HG02759 (cell line): ENCODE measurements at regions not wholly inside any gene's neighbourhood (a gene's known extent, or its start where the extent isn't known, plus 50 kb on each side); places are given as distances from the start of the nearest gene placed in this dataset.

Experiments used
- ATAC-seq: cut with Tn5 transposase; IDR thresholded peaks from one replicate; pipeline ENCODE4 v1.9.1; 2021; ENCODE audit warnings: mild to moderate bottlenecking, moderate library complexity; ENCODE audit not compliant: unreplicated experiment

DNA sequence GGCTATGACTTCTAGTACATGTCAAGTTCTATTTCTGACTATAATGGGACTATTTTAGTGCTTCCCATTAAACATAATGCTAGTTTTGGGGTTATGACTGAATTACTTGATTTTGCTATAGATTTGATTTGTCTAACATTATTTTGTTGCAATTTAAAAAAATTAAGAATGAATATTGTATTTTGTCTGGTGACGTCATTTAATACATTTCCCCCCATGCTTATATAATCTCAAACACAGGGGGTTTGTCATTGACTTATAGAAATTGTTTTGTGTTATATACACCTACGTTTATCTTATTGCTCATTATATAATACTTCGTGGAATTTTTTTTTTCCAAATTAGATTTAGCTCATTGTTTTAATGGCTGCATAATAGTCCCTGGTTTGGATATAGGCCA is 270.3 kb upstream of the VLDLR start:
- ATAC-seq, result no peak

GRCh38 chr9:2354216-2354615 is 267.4 kb upstream of the VLDLR start:
- no peak for ATAC-seq

DNA sequence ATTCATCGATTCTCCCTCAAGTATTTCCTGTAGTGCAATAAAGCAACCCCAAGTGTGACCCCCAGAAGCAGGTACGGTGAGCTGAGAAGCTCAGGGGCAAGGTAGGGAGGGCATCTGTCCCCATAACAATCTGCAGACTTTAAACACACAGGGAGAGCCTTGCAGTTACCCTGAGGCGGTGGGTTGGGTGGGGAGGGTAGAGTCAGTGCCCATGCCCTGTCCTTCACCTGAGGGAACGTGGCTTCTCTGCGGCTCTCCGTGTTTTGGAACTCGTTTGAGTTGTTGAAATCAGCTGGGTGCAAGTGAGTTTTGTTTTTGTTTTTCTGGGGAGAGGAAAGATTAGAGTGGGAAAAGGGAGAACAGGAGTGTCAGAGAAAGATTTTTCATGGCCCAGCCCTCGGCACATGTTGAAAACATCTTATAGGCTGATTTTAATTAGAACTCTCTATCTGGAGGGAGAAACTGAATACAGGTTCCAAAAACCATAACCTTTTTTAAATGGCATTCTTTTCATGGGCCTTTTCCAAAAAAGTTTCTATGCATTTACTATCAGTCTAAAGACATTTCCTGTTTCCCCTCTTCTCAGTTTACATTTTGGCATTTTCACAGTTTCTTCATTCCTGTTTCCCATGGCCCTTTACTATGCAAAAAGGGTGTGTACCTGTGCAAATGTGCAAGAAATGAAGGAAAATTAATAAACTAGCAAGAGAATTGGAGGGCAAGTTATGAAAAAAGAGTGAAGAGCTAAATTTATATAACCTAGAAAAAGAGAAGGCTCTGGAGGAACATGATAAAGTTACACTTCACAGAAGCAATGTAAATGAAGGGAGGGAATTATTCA is 266.5 kb upstream of the VLDLR start:
- no peak for ATAC-seq

- no peak for ATAC-seq
These were observed 265.9 kb upstream of the VLDLR start for GRCh38 chr9:2355697-2355983.

DNA sequence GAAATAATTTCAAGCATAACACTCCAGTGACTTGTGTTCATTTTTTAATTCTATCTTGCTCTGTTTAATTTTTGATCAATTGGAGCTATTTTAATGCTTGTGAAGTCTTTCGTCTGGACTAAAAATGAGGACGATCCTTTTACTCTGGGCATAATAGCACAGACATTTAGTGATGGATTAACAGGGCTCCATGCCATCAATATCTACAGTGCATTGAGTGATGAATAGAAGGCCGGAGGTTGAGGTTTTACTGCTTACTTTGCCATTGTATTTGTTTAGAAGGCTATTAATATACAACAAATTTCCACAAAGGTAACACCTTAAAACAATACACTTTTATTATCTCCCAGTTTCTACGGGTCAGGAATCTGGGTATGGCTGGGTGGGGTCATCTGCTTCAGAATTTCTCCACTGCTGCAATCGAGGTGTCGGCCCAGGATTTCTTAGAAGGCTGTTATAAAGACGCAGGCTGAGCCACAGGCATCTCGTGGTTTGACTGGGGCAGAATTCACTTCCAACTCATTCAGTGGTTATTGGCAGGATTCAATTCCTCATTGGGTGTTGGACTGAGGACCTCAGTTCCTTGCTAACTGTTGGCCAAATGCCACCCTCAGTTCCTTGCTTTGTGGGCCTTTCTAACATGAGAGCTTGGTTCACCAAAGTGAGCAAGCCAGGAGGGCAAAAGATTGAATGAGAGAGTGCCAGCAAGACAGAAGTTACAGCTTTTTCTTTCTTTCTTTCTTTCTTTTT is 265.4 kb upstream of the VLDLR start:
- no peak for ATAC-seq

DNA sequence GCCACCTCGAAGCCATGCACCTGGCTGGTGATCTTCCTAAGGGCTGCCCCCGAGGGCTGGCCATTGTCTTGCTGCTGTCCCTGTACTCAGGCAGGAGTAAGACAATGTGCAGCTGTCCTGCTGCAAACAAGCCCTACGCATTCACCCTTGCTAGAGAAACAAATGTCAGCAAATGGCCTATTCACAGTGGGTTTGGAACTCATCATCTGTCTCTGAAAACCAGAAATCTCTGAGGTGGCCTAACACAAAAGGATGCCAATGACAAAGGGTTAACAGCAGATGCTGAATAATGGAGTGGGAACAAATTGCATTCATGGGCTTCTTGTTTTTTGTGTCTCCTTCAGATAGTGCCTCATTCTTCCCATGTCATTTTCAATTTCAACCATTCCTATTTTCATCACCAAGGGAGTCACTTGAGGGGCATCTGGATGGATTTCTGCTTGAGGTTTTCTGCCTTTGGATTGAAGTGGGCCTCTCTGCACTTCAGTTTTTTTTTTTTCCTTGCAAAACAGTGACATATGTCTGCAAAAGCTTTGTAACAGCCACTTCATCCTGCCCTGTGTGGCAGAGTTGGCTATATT is 261.6 kb upstream of the VLDLR start:
- no peak for ATAC-seq

- no peak for ATAC-seq
These were observed 259.4 kb upstream of the VLDLR start for GRCh38 chr9:2362150-2362549.

DNA sequence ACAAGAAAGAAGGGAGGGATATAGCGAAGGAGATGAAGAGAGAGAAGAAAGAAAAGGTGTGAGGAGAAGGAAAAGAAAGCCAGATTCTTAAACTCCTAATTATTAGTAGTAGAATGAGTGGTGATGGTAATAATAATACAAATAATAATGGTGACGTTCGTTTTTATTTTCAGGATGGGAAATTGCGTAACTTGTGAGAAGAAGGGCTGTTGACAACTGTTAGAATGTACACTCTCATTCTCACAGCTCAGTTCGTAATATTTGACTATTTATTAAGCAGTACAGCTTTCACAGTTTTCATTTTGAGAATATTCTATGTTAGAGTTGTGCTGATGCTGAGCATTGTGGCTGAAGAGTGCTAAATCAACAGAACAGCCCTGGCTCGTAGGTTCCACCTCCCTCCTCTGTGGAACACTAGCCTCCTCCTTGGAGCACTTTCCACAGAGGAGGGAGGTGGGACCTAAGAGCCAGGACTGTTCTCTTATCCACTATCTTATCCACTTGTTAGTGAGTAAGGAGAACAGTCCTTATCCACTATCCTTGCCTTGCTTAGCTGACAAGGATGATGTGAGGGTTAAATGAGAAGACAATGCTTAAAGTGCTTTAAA is 258.3 kb upstream of the VLDLR start:
- no peak for ATAC-seq

- ATAC-seq, result no peak
These were observed 257.8 kb upstream of the VLDLR start for GRCh38 chr9:2363781-2364180.

GRCh38 chr9:2367970-2368369 is 253.6 kb upstream of the VLDLR start:
- ATAC-seq, result no peak

- no peak for ATAC-seq
These were observed 247.9 kb upstream of the VLDLR start for GRCh38 chr9:2373648-2374047.

DNA sequence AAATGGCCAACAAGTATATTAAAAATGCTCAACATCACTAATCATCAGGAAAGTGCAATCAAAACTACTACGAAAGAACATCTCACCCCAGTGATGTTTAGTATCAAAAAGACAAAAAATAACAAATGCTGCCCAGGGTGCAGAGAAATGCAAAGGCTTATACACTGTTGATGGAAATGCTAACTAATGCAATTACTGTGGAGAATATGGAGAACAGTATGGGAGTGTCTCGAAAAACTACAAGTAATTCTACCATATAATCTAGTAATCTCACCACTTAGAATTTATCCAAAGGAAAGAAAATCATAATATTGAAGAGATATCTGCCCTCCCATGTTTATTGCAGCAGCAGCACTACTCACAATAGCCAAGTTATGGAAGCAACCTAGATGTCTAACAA is 246.5 kb upstream of the VLDLR start:
- ATAC-seq, result no peak

GRCh38 chr9:2377117-2377516 is 244.5 kb upstream of the VLDLR start:
- ATAC-seq, result no peak

DNA sequence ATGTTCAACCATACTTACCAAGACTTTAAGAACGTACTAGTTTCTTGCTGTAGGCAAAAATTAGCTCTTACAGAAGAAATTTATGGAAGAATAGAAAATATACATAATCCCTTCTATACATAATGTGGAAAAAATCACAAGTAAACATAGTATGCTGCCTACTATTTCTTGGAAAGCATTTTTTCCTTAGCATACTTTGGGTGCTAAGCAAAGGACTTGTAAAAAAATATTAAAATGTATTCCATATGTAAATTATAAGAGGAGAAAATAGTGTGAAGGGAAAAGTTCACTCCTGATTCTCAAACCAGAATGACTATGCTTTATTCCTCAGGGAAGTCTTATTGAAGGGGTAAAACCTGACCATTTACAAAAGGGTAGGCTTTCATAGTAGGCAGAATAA is 243.8 kb upstream of the VLDLR start:
- ATAC-seq, result no peak

DNA sequence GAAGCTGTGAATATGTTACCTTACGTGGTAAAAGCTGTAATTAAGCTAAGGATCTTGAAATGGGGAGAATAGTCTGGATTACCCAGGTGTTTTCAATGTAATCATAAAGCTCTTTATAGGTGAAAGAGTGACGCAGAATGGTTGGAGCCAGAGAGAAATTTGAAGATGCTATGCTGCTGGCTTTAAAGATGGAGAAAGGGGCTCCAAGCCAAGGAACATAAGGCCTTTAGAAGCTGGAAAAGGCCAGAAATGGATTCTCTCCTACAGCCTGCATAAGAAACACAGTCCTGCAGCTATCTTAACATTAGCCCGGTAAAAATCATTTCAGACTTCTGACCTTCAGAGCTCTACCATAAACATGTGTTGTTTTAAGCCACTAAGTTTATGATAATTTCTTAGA is 243.3 kb upstream of the VLDLR start:
- ATAC-seq, result no peak

GRCh38 chr9:2378816-2379215 is 242.8 kb upstream of the VLDLR start:
- no peak for ATAC-seq

DNA sequence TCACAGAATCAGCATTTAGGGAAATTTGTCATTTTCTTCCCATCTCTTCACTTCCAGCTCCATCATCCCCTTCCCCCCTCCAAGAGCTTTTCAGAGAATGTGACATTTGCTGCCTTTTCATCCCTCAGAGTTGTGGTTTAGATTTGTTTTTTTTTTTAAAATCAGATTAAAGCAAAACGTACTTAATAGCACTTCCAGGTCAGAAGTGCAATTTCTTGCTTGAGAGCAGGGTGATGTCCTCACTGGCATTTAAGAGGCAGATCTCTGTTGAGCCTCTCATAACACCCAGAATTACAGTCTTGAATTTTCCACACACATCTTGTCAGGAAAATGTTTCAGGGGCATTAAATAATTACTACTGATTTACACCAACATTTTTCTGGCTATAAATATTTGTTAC is 236.8 kb upstream of the VLDLR start:
- ATAC-seq, result no peak

DNA sequence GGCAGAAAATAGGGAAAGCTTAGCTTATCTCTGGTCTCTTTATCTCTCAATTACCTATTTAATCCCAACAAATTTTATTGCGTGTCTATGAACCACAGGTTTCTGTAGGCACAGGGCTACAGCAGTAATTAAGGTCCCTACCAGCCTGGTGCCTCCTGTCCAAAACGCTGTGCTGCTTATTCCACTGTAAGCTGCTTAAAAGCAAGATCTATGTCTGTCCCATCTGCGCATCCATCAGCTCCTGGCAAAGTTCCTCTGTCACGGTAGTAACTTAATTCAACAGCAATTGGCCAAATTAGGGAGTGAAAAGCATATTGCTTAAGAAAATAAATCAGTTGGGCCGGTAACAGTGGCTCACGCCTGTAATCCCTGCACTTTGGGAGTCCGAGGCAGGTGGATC is 235.8 kb upstream of the VLDLR start:
- no peak for ATAC-seq

GRCh38 chr9:2386566-2386965 is 235.0 kb upstream of the VLDLR start:
- ATAC-seq, result no peak

DNA sequence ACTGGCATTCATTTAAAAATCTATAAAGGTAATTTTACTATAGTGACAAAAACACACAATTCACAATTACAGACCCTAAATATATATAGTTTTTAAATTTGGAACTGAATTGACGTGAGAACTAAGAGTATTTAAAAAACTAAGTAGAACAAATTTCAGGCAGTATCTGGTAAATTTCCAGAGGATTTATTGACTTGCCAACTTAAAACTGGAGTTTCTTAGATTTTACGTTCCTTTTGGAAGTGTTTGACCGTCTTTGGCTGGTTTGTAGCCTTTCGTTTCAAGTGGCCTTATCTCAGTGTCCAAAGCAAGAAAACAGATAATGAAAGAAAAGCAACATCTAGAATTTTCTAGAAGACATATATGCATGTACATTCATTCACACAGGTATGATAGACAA is 234.4 kb upstream of the VLDLR start:
- ATAC-seq, result no peak

DNA sequence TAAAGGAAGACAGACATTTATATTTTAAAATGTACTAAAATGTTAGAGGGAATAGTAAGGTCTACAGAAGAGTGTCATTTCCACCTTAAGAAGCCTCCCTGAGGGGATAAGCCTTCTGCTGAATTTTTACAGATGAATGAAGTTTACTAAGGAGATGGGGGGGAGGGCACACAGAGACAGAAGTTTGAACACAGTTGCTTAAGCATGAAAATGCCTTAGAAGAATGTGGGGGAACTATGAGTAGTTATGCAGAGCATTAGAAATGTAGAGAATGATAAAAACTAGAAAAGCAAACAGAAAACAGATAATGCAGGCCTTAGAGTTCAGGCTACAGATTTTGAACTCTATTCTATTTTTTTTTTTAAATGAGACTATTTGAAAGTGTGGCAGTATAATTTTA is 232.2 kb upstream of the VLDLR start:
- ATAC-seq, result no peak

DNA sequence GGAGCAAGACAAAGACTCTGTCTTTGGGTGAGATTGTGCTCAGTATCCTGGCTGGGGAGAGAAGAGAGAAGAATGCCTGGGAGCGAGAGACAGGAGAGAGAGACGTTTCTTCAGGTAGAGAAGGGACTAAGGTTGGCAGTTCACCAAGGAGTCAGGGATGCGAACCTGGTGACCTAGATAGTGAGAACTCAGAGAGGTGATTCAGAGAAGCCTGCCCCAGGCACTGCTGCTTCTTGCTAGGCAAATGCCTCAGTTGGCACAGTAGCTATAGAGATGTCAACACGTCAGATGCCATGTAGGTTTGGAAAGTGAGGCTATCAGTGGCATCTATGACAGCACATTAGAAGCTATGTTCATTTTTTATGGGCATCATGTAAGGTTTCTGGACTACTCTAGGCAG is 231.6 kb upstream of the VLDLR start:
- no peak for ATAC-seq
